ENCODE measurements at regions not wholly inside any gene's neighbourhood (a gene's known extent, or its start where the extent isn't known, plus 50 kb on each side); places are given as distances from the start of the nearest gene placed in this dataset.
A peak's percentile ranks its signal among the peaks of the same experiment; 100 is the strongest.

DNA sequence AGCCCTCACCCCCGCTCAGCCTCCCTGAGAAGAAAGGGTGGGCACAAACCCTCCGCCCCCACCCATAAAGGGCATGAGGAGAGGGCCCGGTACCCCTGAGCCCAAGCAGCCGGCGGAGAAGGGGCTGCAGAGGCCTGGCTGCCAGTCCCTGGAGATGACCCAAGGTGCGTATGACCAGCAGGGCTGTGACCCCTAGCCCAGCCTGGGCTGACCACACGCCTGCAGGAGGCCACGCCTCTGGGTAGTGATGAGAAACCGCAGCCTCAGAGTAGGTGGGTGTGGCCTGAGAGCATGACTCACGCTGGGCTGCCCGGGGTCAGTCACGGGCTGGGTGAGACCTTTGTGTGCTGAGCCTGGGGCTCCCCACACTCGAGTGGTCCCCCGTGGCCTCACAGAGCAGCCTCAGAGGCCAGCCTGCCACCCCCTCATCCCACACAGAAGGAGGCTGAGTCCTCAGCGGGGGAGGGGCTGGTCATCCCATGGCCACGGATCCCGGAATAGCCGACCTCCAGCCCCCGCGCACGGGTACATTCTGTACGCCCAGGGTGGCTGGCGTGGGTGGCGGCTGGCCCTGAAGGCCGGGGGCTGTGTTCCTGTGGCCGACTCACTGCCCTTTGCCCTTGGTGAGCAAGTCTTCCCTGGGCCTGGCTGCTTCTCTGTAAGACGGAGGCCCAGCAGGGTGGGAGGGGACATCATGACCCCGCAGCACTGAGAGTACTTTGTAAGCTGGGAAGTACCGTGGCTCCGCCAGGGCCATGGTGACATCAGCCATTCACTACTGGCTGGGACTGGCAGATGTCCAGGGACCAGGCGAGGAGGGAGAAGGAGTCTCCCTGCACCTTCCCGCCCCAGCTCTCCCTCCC lies 110.8 kb upstream of the OTOS start:
- Mint-ChIP-seq H3K4me1 (no peaks in the 10 kb centered on the region), H3K4me3 (no peak overlapping the region), H3K27me3 (peaks cover 37% of the 10 kb centered on the region), H3K27ac (no peak overlapping the region), H3K9me3 (peaks cover 0 to 11% of the 10 kb centered on the region in 2 donors)
- DNase-seq (no peak), ATAC-seq (peak; percentile 25)

DNA sequence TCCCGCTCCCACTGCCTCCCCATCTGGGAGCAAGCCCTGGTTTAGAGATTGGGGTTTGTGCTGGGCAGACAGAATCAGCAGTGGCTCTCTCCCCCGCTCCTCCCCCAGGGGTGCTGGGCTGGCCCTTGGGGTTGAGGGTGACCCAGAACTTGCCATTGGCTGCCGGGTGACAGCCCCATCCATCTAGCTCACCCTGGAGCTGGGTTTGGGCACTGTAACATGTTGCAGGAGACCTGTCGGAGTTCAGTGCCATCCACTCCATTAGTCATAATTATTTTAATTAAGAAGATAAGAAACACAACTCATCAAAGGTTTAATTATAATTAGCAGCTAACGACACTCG lies 111.4 kb upstream of the OTOS start:
- H3K27ac Mint-ChIP-seq, result no peak overlapping the region
- peaks cover 31% of the 10 kb centered on the region for H3K27me3 Mint-ChIP-seq
- DNase-seq (no peak), ATAC-seq (no peak)
- no peaks in the 10 kb centered on the region for H3K4me1 Mint-ChIP-seq
- no peak overlapping the region for H3K4me3 Mint-ChIP-seq
- peaks cover 0 to 5% of the 10 kb centered on the region in 2 donors for H3K9me3 Mint-ChIP-seq

DNA sequence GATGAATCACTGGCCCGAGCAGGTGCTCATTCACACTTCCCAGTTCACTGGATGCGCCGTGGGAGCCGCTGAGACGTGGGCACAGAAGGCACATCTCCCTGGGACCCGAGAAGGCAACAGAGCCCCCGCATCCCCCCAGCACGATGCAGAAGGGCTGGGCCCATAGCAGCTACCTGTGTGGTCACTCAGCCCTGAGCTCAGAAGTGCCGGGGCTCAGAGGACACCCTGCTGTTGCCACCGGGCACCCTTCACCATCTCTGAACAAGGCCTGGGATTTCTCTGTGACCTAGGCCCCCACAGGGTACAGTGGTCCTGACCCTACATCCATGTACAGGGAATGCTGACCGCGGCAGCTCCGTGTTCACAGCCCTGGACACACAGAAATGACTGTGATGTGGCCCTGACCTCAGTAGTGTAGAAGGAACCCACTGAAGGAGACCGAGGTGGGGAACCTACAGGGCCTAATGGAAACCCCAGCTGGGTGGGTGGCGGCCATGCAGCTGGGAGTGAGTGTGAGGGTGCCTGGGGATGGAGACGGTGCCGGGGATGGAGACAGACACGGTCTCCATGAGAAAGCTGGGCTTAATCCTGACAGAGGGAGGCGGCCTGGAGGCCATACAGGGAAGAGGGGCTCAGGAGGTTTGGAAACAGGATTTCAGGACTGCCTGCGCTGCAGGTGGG lies 111.9 kb upstream of the OTOS start:
- DNase-seq (no peak), ATAC-seq (no peak)
- H3K4me3 Mint-ChIP-seq, result no peak overlapping the region
- peaks cover 26% of the 10 kb centered on the region for H3K27me3 Mint-ChIP-seq
- no peak overlapping the region for H3K27ac Mint-ChIP-seq
- peaks cover 0 to under 1% of the 10 kb centered on the region in 2 donors for H3K9me3 Mint-ChIP-seq
- no peaks in the 10 kb centered on the region for H3K4me1 Mint-ChIP-seq

DNA sequence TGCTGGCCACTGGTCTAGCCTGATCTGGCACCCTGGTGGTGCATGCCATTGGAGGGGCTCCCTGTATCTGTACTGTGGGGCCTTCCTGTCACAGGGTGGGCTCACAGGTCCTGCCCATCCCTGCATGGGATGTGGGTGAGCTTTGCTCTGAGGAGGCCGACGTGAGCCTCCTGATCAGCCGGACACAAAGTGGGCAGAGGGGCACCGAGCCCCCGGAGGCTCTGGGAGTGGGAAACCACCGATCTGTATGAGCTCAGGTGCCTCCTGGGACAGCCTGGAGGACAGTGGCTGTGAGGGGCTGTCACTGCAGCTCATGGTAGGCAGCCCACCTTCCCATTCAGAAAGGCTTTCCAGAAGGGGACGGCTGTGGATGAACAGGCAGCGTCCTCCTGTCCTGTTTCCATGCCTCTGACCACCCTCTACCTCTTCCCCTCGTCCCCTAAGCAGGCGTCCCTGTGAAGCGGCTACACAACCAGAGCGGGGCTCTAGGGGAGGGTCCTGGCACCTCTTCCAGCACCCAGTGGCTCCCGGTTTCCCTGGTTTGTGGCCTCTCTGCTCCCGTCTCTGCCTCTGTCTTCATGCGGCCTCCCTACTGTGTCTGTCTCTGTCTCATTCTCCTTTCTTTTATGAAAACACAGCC lies 112.5 kb upstream of the OTOS start:
- ATAC-seq, result no peak
- Mint-ChIP-seq H3K4me1 (no peaks in the 10 kb centered on the region), H3K27ac (peak overlapping the region in 1 of 2 donors; percentile 52), H3K4me3 (no peak overlapping the region), H3K27me3 (peaks cover 26% of the 10 kb centered on the region), H3K9me3 (no peaks in the 10 kb centered on the region)
- no peak for DNase-seq

DNA sequence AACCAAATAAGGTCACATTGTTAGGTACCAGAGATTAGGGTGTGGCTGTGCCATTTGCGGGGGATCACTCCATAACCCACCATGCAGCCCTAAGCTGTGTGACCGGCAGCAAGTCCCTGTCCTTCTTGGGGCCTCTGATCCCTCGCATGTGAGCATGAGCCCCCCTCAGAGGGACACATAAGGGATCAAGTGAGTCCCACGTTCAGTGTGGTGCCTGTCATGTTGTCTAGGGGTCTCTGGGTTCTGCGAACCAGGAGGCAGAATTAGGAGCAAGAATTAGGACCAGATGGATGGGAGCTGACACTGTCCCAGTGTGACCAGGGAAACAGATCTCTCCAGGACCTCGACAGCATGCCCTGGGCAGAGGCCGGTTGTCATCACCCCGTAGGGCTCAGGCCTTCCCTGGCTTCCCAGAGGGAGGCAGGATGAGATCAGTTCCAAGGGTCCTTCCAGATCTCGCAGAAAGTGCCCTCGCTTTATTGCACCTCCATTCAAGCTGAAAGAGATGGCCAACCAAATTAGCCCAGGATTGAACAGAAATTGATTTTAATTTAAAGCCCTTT lies 113.2 kb upstream of the OTOS start:
- no peak overlapping the region for H3K4me3 Mint-ChIP-seq
- H3K4me1 Mint-ChIP-seq, result no peaks in the 10 kb centered on the region
- H3K9me3 Mint-ChIP-seq, result no peaks in the 10 kb centered on the region
- H3K27ac Mint-ChIP-seq, result no peak overlapping the region
- DNase-seq (no peak), ATAC-seq (no peak)
- peaks cover 26% of the 10 kb centered on the region for H3K27me3 Mint-ChIP-seq

DNA sequence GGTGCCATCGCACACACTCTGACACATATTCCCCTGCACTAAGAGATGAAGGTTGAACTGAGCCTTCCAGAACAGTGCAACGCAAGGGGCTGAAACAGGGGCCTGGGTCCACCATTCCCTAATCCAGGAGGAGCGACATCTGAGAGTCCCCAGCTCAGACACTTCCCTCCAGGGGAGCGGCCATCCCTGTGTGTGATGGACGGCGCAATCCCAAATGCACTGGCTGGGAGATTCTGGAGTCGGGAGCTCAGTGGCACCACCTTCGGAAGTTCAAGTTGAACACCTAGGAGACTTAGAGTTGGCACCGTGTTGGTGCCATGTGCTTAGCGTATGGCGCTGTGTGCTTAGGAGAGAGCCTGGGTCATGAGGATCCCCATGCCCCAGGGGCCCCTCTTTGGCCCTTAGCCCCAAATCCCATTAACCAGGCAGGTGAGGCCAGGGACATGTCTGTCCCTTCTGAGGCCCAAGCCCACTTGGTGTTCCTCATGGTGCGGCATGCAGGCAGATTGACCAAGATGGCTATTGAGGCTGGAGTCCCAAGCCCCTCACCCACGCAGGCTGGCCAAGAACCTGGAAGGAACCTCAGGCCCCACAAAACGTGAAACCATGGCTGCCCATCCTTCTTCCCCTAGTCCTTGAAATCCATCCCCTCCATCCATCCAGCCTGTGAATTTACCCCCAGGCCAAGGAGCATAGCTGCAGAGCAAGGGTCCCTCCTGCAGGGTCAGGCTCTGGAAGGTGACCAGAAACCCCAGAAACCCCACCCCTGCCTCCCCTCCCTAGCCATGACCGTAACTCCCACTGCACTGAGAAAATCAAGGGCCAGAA lies 114.1 kb upstream of the OTOS start:
- Mint-ChIP-seq H3K27ac (no peak overlapping the region), H3K4me1 (no peaks in the 10 kb centered on the region), H3K9me3 (no peaks in the 10 kb centered on the region), H3K27me3 (peaks cover 25% of the 10 kb centered on the region), H3K4me3 (no peak overlapping the region)
- DNase-seq (no peak), ATAC-seq (no peak)

DNA sequence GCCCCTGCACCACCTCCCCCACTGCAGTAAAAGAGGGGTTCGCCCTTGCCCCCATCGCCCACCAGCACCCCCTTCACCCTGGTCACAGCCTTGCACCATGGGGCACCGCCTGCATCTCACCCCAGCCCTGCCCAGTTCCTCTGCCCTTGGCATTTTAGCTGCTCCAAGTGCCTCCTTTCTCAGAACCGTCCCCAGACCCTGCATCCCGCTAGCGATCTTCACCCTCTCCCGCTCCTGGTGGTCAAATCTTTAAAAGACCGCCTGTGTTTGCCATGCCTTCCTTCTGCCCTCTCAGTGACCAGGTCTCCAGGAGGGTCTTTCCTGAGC lies 114.7 kb upstream of the OTOS start:
- Mint-ChIP-seq H3K9me3 (no peaks in the 10 kb centered on the region), H3K27me3 (peaks cover 20% of the 10 kb centered on the region), H3K27ac (peak overlapping the region in 1 of 2 donors; percentile 8), H3K4me3 (no peak overlapping the region), H3K4me1 (no peaks in the 10 kb centered on the region)
- ATAC-seq, result no peak
- no peak for DNase-seq

DNA sequence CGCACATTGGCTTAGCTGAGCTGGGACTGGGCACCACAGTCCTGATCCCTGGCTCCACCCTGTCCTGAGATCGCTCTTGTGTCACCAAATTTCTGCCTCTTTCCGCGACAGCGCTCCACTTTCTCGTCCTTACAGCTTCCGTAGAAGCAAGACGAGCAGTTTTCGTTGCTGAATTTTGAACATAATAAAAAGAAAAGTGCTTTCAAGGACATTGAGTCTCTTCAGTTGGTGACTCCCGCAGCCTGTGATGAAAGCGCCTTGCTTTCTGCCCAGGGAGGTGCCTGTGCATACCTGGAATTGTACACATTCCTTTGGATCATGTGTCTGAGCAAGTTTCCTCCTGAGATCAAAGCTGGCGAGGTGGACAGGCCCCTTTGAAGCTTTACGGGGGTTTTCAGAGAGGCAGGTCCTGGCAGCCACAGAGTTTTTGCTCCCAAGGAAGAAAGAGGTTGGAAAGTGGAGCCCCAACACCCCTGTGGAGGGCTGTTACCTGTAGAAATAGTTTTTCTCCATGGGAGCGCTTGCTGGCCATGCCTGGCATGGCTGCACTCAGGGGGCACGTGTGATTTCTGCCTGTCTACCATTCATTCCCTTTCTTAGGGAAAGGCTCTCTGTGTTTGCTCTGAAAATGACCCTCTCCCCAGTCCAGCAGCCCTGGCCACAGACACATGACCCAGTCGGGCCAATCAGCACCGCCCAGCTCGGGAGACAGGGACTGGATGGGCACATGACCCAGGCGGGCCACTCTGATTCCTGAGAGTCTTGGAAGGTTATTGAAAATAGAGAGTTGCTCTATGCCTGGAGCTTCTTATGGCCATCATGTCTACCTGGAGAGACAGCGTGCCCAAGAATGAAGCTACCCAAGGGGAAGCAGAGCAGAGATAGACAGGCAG lies 115.6 kb upstream of the OTOS start:
- ATAC-seq (no peak), DNase-seq (no peak)
- Mint-ChIP-seq H3K27ac (no peak overlapping the region), H3K4me3 (no peak overlapping the region), H3K4me1 (no peaks in the 10 kb centered on the region), H3K27me3 (peaks cover 15% of the 10 kb centered on the region), H3K9me3 (peaks cover 0 to 7% of the 10 kb centered on the region in 2 donors)

DNA sequence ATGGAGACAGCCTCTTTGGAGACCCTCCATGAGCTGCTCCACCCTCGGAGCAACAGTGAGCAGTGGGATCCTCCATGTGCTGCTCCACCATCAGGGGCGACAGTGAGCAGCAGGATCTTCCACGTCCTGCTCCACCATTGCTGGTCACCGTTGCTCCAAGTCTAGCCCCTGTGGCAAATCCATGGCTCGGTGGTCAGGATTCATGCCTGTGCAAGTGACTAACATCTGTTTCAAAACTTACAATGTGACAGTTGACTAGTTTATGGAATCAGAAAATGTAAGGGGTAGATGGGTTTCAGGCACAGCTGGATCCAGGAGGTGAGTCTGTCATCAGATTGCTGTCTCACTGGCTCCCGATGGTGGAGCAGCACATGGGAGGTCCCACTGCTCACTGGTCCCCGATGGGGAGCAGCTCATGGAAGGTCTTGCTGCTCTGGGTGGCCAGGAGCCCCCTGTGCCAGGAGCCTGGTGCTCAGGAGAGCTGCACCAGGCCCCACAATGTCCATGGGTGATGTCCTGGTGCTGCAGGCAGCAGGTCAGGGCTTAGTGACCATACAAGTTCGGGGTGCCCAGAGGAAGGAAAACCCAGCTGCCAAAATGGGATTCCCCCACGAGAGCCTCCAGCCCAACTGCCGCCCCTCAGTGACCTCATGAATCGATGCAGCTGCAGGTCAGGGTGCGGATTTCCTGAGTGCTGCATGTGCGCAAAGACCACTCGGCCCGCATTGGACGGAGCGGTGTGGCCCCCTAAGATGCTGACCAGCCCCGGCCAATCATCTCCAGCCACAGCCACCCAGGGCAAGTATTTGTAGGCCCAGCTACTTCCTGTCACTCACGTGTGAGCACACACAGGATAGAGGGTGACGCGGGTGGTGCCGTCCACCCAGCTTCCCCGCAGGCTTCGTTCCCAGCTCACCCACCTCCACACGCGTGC lies 116.5 kb upstream of the OTOS start:
- no peak for DNase-seq
- H3K4me3 Mint-ChIP-seq, result no peak overlapping the region
- H3K9me3 Mint-ChIP-seq, result peaks cover 6 to 16% of the 10 kb centered on the region in 2 donors
- no peak for ATAC-seq
- no peaks in the 10 kb centered on the region for H3K4me1 Mint-ChIP-seq
- H3K27ac Mint-ChIP-seq, result no peak overlapping the region
- peaks cover 15% of the 10 kb centered on the region for H3K27me3 Mint-ChIP-seq

DNA sequence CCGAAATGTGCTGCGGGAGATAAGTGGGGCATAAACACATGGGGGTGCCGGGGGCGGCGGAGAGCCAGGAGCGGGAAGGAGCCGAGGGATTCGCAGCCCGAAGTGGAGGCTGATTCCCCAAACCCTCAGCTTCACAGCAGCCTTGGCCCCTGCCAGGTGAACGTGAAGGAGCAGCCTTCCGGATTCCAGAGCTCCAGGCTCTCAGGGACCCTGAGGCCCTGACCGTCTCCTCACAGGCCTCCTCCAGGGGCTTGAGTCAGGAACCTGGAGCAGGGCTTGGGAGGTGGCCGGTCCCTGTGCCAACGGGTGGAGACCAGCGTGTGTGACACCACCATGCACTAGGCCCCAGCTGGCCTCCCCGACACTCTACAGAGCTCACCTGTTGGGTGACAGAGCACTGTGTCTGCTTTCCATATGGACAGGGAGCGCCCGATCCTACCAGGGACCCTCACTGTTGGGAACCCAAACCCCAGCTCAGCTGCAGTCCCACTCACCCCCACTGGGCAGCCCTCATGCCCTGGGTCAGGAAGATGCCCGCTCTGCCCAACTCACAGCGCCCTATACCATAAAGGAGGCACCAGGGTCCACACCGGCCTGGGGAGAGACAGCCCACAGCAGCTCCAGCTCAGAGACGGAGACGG lies 117.6 kb upstream of the OTOS start:
- Mint-ChIP-seq H3K9me3 (peaks cover 12 to 26% of the 10 kb centered on the region in 2 donors), H3K27ac (peak overlapping the region in 1 of 2 donors; percentile 26), H3K4me3 (no peak overlapping the region), H3K4me1 (no peaks in the 10 kb centered on the region), H3K27me3 (peaks cover 15% of the 10 kb centered on the region)
- ATAC-seq (no peak), DNase-seq (no peak)

DNA sequence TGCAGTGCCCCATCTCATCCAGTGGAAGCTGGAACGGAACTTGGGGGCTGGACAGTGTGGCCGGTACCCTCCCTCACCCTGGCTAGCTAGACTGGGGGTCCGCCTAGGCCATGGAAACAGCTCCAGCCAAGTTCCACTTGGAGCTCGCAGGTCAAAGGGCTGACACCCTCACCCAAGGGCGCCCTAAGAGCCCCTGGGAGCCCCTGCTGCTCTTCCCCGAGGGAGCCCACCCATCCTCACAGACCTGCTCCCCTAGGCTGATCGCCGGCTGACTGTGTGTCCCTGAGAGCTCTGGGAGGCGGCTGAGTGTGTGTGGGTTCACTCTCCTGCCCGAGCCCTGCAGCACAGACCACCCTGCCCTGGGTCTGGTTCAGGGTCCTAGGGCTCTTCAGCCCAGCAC lies 118.2 kb upstream of the OTOS start:
- ATAC-seq (no peak), DNase-seq (no peak)
- H3K9me3 Mint-ChIP-seq, result peaks cover 17 to 32% of the 10 kb centered on the region in 2 donors
- H3K4me1 Mint-ChIP-seq, result no peaks in the 10 kb centered on the region
- H3K27me3 Mint-ChIP-seq, result peaks cover 9% of the 10 kb centered on the region
- no peak overlapping the region for H3K27ac Mint-ChIP-seq
- no peak overlapping the region for H3K4me3 Mint-ChIP-seq

DNA sequence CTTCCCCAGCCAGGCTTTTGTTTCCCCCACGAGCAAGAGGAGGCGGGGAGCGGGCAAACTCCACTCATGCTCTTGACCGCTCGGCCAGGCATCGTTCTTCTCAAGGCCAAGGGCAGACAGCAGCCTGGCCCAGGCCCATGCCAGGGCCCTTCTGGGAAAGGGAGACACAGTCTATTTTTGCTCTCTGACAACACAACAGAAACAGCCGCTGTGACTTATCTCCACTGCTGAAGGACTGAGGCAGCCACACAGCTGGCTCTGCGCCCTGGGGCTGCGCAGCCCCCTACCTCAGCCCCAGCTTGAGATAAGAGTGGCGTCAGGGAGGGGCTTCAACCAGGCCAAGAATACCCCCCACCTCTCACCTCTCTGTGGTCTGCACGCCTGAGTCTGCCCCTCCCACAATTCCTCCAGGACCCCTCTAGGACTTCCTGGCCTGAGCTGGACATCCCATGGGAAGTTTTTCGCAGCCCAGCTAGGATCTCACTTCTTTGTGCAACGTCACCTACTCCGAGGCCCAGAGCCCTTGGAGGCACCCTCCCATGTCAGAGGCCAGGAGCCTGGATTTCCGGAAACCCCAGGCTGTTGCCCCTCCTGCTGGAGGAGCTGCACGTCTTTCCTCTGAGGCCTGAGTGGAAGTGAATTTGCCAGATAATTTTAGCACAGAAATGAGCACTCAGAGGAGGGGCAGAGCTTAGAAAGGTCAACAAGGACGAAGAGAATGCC lies 118.9 kb upstream of the OTOS start:
- DNase-seq, result no peak
- H3K4me3 Mint-ChIP-seq, result no peak overlapping the region
- H3K9me3 Mint-ChIP-seq, result peaks cover 20 to 36% of the 10 kb centered on the region in 2 donors
- no peak for ATAC-seq
- peaks cover 8% of the 10 kb centered on the region for H3K27me3 Mint-ChIP-seq
- no peaks in the 10 kb centered on the region for H3K4me1 Mint-ChIP-seq
- peak overlapping the region in 1 of 2 donors; percentile 53 for H3K27ac Mint-ChIP-seq
